ENCODE measurements at regions not wholly inside any gene's neighbourhood (a gene's known extent, or its start where the extent isn't known, plus 50 kb on each side); places are given as distances from the start of the nearest gene placed in this dataset.

DNA sequence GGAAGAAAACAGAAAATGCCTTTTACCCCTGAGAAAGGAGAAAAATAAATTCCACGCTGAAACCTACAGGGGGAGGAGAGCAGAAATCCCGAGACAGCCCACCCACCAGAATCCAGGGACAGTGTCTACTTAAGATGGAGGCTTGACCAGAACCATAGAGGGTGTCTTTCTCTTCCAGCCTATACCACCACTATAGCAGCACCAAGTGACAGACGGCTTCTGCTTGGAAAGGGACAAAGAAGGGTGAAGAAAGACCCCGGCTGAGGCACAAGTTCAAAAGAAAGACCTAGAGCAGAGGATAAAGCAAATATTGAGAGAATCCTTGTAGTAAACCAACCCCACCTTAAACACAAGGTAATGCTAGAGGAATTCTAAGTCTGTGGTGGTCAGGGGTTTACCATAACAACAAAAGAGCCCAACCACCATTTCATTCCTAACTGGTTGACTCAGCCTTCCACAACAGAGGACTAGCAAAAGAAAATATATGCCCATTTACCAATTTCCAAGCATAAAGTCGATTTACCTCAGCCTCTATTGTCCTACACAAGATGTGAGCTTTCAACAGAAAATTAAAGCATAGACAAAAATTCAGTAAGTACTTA lies 105.3 kb upstream of the FOXG1 start:
- FAIRE-seq: no peak

DNA sequence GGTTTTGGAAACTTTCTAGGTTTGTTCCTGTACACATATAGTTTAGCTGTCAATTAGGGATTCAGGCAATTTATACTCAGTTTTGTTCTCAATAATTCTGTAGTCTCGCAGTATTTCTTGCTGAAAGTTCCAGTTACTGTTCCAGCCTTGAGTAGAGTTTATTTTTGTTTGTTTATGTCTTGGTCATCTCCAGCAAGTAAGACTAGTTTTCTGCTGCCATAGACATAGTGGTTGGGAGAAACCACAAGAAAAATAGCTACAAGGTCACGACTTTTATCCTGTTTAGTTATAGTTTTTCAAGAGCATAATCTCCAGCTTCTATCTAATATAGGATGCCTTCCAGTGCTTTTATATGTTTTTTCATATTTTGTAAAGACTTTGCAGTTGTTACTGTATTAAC lies 99.6 kb upstream of the FOXG1 start:
- no peak for FAIRE-seq

DNA sequence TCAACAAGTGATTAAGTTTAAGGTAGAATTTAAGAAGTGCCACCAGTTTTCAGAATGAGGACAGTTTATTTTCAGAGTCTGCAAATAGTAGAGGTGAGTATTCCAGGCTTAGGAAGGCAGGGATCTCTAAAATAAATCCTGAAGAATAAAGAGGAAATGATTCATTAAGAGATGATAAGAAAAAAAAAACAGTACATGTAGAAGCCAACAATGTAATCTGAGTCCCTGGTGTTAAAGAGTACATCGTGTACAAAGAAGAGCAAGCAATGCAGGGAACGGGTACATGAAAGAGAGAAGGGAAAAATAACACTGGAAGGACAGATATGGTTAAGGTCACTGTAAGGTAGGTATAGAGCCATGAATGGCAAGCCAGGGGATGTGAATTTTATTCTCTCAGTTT lies 95.2 kb upstream of the FOXG1 start:
- FAIRE-seq: no peak

DNA sequence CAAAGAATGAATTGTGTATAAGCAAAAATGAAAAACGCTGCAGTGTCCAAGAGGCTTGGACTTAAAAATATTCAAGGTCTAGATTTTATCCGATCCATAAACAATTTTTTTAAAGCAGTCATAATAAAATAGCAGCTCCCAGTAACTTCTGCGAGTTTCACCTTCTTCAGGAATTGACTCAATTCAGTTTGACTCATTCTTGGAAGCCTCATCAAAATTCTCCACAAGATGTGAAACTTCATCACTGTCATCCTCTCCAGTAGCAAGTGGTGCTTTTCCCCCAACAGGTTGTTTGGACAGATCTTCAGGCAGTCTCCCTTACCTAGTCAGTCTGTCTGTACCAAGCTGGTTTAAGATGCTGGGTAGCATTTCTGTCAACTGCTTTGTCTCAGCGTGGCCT lies 93.5 kb upstream of the FOXG1 start:
- FAIRE-seq: no peak

DNA sequence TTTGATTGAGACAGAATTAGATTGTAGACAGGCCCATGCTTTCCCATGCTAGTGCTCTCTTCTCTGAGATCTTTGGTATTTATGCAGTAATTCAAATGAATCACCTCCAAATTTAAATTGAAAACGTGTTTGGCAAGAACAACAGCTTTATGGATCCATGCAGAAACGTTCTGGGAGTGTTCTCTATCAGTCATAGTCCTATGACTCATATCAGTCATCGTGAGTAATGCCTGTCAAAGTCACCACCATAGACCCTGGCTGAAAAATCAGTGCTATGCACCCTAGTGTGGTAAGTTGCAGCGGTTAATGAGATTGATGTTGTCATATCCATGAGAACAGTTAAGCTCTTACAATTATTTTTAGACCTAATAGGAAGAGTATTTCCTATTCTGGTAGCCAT lies 90.1 kb upstream of the FOXG1 start:
- FAIRE-seq: no peak

GRCh38 chr14:28677381-28677780 lies 89.2 kb upstream of the FOXG1 start:
- no peak for FAIRE-seq

GRCh38 chr14:28678887-28679286 lies 87.7 kb upstream of the FOXG1 start:
- FAIRE-seq: no peak

- FAIRE-seq: no peak
Observed at GRCh38 chr14:28681681-28682080, 84.9 kb upstream of the FOXG1 start.

GRCh38 chr14:28690029-28690692 lies 76.4 kb upstream of the FOXG1 start:
- no peak for FAIRE-seq

DNA sequence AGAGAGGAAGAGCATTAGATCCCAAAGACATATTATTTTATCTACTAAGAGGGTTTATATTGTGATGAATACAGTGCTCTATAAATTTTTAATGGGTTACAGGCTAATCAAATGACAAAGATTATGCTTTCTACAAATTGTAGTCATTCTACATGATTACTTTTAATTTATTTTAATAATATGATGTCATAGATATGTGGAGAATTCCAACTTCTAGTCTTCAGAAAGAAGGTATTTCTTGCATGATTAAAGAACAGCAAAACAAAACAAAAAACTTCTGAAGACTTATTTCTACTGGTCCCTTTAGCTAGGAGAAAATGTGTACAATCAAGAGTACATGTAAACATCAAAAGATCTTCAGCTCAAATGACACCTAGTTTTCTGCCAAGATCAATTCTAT lies 71.5 kb upstream of the FOXG1 start:
- FAIRE-seq: no peak

DNA sequence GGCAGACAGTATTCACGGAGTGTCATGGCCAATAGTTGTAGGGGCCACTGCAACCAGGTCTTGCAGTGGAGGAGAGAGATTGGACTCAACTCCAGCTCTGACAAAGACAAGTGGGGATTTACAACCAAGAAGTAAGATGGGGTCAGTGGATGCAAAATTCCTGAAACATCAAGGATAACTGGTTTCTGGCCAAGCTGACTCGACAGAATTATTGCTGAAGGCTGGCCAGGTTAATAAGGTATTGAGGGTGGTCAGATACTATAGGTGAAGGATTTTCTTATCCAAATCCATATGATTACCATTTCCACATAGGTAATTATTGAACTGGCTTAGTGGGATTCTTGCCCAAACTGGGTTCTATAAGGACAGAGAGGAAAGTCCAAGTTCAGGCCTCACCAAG lies 64.9 kb upstream of the FOXG1 start:
- no peak for FAIRE-seq

- no peak for FAIRE-seq
Observed at GRCh38 chr14:28703482-28703881, 63.1 kb upstream of the FOXG1 start.

GRCh38 chr14:28704153-28704552 lies 62.4 kb upstream of the FOXG1 start:
- no peak for FAIRE-seq

DNA sequence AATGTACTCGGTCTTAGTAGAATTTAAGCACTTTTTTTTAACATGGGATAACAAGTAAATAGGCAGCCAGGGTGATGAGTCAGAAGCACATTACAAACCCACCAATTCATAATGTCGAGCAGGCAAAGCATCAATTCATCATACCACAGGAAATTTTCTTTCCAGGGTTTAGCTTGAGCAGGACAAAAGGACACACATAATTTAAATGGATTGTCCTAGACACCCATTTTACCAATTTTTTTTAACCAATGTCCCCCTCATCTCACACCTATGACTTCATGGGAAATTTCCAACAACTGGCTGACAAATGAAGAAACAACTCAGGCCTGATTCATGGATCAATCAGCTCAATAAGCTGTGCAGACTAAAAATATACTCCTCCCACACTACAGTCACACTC lies 58.8 kb upstream of the FOXG1 start:
- no peak for FAIRE-seq

DNA sequence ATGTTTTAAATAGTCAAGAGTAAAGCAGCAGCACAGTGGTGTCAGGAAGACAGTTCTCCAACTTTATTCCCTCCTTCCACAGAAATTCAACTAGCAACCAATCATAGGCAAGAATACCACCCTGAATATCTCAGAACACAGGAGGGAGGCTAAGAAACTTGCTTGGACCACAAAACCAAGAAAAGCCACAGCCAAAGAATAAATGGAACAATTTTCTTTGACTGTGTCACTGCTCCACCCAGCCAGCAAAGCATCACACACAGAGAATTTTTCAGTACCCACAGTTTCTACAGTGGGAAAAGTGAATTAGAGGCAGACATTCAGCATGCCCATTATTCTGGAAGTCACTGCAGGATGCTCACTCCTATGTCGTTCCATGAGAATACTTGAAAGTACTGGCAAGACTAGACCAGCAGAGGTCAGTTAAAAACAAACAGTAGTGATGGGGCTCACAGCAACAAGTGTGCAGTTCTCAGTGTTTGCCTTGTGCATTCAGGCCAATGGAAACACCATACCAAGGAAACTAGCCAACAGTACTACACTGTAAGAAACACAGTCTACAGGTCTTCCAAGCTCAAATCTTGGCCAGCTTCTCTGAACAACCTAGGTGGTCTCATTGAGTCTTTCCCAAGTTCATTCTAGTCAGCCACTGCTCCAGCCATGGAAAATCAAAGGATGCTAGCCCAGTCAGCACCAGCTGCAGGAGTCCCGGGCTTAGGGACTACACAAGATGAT lies 56.8 kb upstream of the FOXG1 start:
- FAIRE-seq: no peak

Data from A204.1 (cell line).